ENCODE measurements at regions not wholly inside any gene's neighbourhood (a gene's known extent, or its start where the extent isn't known, plus 50 kb on each side); places are given as distances from the start of the nearest gene placed in this dataset.

DNA sequence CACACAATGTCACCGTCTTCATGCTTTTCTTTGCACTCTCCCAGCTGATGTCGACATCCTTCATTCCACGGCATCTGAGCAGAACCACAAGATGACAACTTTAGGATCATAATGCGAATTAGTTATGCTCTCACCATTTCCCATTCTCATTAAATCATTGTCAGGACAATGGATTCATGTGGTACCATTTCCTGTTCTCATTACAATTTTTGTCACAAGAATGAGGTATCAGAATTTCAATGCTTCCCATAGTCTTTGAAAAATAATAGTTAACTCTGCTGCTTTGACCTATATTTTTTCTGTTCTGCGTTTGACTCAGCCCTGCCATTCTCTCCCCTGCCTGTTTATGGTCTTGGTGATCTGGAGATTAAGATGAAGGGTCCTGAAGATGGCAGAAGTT is 175.7 kb upstream of the MDFIC2 start:
- TF ChIP-seq, protein P1, sequence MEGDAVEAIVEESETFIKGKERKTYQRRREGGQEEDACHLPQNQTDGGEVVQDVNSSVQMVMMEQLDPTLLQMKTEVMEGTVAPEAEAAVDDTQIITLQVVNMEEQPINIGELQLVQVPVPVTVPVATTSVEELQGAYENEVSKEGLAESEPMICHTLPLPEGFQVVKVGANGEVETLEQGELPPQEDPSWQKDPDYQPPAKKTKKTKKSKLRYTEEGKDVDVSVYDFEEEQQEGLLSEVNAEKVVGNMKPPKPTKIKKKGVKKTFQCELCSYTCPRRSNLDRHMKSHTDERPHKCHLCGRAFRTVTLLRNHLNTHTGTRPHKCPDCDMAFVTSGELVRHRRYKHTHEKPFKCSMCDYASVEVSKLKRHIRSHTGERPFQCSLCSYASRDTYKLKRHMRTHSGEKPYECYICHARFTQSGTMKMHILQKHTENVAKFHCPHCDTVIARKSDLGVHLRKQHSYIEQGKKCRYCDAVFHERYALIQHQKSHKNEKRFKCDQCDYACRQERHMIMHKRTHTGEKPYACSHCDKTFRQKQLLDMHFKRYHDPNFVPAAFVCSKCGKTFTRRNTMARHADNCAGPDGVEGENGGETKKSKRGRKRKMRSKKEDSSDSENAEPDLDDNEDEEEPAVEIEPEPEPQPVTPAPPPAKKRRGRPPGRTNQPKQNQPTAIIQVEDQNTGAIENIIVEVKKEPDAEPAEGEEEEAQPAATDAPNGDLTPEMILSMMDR (IDR thresholded peaks at IDR 0.05 in 4 of 5, conservative IDR thresholded peaks at IDR 0.05 in 1 of 5) = no peak
- TF ChIP-seq POLR2A (IDR thresholded peaks at IDR 0.05) = no peak
- Histone ChIP-seq H3K9me3 (no peaks in the 10 kb centered on the region), H3K36me3 (no peaks in the 10 kb centered on the region), H3K27ac (no peak overlapping the region), H3K27me3 (no peaks in the 10 kb centered on the region), H3K4me3 (no peak overlapping the region), H3K4me1 (no peaks in the 10 kb centered on the region)
- intact Hi-C loops (cut with DNase I; ENCODE audit: low total_unique reads) (no loop called here), in situ Hi-C loops (cut with MboI; ENCODE audit: low sequenced_read_pairs in 4 of 4) (no loop called here)
- no peak for ATAC-seq
- DNase-seq = no peak

DNA sequence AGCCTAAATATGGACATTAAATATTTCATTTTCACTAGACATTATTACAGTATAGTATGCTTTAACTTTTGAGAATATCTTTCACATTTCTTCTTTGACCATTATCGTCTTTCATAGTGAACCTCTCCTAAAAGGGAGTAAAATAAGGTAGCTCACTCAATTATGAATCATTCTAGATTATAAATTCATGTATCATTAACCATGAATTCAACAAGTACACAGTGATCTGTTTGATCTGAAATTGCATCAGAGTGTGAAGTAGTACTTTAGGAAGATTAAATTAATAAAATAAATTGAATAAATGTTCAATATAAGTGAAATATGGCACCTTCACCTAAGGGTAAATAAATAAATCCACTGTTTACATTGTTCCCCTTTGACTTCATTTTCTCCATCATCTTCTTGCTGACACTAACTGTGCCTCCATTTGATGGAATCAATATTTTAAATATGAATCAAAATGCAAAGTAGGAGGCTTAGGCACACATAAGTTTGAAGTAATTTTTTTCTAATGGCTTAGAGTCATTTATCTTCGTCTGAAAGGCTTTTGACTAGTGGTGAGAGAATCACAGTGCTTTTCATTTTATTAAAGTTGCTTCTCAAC is 174.1 kb upstream of the MDFIC2 start:
- Histone ChIP-seq H3K36me3 (no peaks in the 10 kb centered on the region), H3K27me3 (peaks cover 0 to 2% (median 0%) of the 10 kb centered on the region in 3 donors), H3K4me1 (no peaks in the 10 kb centered on the region), H3K27ac (no peak overlapping the region), H3K9me3 (no peaks in the 10 kb centered on the region), H3K4me3 (no peak overlapping the region)
- no peak for TF ChIP-seq POLR2A (IDR thresholded peaks at IDR 0.05)
- TF ChIP-seq, protein P1 (IDR thresholded peaks at IDR 0.05 in 4 of 5, conservative IDR thresholded peaks at IDR 0.05 in 1 of 5) = no peak
- DNase-seq (no peak), ATAC-seq (no peak)
- in situ Hi-C loops (cut with MboI; ENCODE audit: low sequenced_read_pairs in 4 of 4) (no loop called here), intact Hi-C loops (cut with DNase I; ENCODE audit: low total_unique reads) (no loop called here)

DNA sequence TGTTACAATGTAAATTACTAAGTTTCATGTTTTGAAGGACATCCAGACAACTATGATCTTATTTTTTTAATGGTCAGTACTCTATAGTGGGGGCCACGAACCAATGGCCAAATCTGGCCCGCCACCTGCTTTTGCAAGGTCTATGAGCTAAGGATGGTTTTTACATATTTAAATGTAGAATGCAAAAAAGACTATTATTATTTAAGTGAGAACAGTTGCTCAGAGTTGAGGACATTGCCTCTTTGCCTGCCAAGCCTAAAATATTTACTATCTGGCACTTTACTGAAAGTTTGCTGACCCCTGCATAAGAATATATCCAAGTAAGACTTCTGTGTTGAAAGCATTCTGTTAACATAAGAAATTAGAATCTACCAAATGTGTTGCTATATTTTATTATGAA is 163.7 kb upstream of the MDFIC2 start:
- intact Hi-C loops (cut with DNase I; ENCODE audit: low total_unique reads) = no loop called here
- Histone ChIP-seq H3K4me3 (no peak overlapping the region), H3K27ac (no peak overlapping the region), H3K36me3 (no peaks in the 10 kb centered on the region), H3K27me3 (no peaks in the 10 kb centered on the region), H3K9me3 (no peaks in the 10 kb centered on the region), H3K4me1 (no peaks in the 10 kb centered on the region)
- ATAC-seq = no peak
- DNase-seq = no peak
- in situ Hi-C loops (cut with MboI; ENCODE audit: low sequenced_read_pairs in 4 of 4) = no loop called here
- no peak for TF ChIP-seq POLR2A (IDR thresholded peaks at IDR 0.05)
- TF ChIP-seq, protein P1 (IDR thresholded peaks at IDR 0.05 in 4 of 5, conservative IDR thresholded peaks at IDR 0.05 in 1 of 5) = no peak

DNA sequence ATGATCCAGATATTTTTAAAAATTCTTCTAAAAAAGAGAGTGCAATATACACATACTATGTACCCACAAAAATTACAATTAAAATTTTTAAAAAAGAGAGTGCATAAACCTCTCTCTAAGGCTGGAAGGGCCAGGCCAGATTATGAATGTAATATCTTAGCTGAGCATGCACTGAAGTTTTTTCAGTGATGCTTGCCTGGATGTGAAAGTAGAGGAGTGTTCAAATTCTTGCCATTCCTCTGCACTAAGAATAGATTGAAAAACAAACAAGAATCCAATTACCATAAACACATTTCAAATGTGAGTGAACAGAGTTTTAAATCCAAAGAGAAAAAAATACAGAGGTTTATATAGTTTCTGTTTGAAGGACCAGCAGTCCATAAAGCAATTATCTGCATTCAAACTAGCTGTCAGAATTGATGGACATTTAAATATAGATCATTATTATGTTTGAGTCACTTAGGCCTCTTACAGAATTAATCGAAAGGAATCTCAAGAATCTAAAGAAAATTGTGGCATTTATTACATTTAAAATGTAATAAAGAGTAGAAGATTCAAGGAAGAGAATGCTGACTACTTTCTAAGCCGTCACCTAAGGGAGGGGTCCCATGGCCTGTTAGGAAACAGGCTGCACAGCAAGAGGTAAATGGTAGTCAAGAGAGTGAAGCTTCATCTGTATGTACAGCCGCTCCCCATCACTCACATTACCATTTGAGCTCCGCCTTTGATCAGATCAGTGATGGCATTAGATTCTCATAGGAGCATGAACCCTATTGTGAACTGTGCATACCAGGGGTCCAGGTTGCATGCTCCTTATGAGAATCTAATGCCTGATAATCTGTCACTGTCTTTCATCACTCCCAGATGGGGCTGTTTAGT is 159.3 kb upstream of the MDFIC2 start:
- in situ Hi-C loops (cut with MboI; ENCODE audit: low sequenced_read_pairs in 4 of 4) = no loop called here
- Histone ChIP-seq H3K4me3 (no peak overlapping the region), H3K4me1 (no peaks in the 10 kb centered on the region), H3K36me3 (no peaks in the 10 kb centered on the region), H3K27me3 (no peaks in the 10 kb centered on the region), H3K27ac (no peak overlapping the region), H3K9me3 (no peaks in the 10 kb centered on the region)
- TF ChIP-seq, protein P1 (IDR thresholded peaks at IDR 0.05 in 4 of 5, conservative IDR thresholded peaks at IDR 0.05 in 1 of 5) = no peak
- no peak for TF ChIP-seq POLR2A (IDR thresholded peaks at IDR 0.05)
- intact Hi-C loops (cut with DNase I; ENCODE audit: low total_unique reads) = no loop called here
- no peak for DNase-seq
- ATAC-seq = no peak

Data from gastrocnemius medialis (tissue), 4 donors.